MM.1S (cell line): ENCODE measurements at regions not wholly inside any gene's neighbourhood (a gene's known extent, or its start where the extent isn't known, plus 50 kb on each side); places are given as distances from the start of the nearest gene placed in this dataset.

ENCODE experiments used
- EZH2 ChIP-seq: fragments of 300-600 bp; sonication (generic); optimal IDR thresholded peaks from 2 replicates; pipeline ENCODE3; 2017; ENCODE audit warnings: low read depth, mild to moderate bottlenecking, antibody characterized with exemption, low read length, mixed read lengths
- TF ChIP-seq, protein P1 (sequence below): fragments of 300-600 bp; sonication (generic); IDR thresholded peaks from 2 replicates; pipeline ENCODE4 v1.5.1; 2016; ENCODE audit warnings: antibody characterized with exemption, low read length, mixed read lengths

- TF ChIP-seq EZH2 = no peak
- TF ChIP-seq, protein P1, sequence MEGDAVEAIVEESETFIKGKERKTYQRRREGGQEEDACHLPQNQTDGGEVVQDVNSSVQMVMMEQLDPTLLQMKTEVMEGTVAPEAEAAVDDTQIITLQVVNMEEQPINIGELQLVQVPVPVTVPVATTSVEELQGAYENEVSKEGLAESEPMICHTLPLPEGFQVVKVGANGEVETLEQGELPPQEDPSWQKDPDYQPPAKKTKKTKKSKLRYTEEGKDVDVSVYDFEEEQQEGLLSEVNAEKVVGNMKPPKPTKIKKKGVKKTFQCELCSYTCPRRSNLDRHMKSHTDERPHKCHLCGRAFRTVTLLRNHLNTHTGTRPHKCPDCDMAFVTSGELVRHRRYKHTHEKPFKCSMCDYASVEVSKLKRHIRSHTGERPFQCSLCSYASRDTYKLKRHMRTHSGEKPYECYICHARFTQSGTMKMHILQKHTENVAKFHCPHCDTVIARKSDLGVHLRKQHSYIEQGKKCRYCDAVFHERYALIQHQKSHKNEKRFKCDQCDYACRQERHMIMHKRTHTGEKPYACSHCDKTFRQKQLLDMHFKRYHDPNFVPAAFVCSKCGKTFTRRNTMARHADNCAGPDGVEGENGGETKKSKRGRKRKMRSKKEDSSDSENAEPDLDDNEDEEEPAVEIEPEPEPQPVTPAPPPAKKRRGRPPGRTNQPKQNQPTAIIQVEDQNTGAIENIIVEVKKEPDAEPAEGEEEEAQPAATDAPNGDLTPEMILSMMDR = no peak
Measured at GRCh38 chr4:20505927-20506326, 194.3 kb upstream of the PACRGL start.
